IMR-90 (cell line): ENCODE measurements at regions not wholly inside any gene's neighbourhood (a gene's known extent, or its start where the extent isn't known, plus 50 kb on each side); places are given as distances from the start of the nearest gene placed in this dataset.

Experiments
- FOS ChIP-seq: fragments of 150-350 bp; IDR thresholded peaks from 2 replicates; pipeline ENCODE4 v1.6.1; 2016; ENCODE audit warnings: low read depth, low read length
- POLR2A ChIP-seq: IDR thresholded peaks from 2 replicates; pipeline ENCODE4 v1.6.1; 2012; ENCODE audit warnings: mild to moderate bottlenecking, low read depth, low read length

- no peak for TF ChIP-seq FOS
- no peak for TF ChIP-seq POLR2A
Observed at GRCh38 chr3:161700998-161701397, 204.4 kb downstream of the OTOL1 start.
